Activated naive CD4-positive, alpha-beta T cell treated with Interleukin-2 at 50 U/mL for 16 hours (primary cell): ENCODE measurements at regions not wholly inside any gene's neighbourhood (a gene's known extent, or its start where the extent isn't known, plus 50 kb on each side); places are given as distances from the start of the nearest gene placed in this dataset.
A peak's percentile ranks its signal among the peaks of the same experiment; 100 is the strongest.

Experiments used
- DNase-seq: peaks from one replicate; pipeline ENCODE4 v3.0.0-alpha.2; 2020

- DNase-seq, result peak; percentile 47
Measured at GRCh38 chr22:45096256-45096907, 67.3 kb upstream of the NUP50 start.

- no peak for DNase-seq
Measured at GRCh38 chr22:45097061-45097460, 66.7 kb upstream of the NUP50 start.

- DNase-seq, result no peak
Measured at GRCh38 chr22:45098056-45098455, 65.7 kb upstream of the NUP50 start.

- DNase-seq, result no peak
Measured at GRCh38 chr22:45099961-45100360, 63.8 kb upstream of the NUP50 start.

GRCh38 chr22:45101515-45102227 lies 62.1 kb upstream of the NUP50 start:
- DNase-seq, result peak; percentile 19

- no peak for DNase-seq
Measured at GRCh38 chr22:45102896-45103420, 60.8 kb upstream of the NUP50 start.

- DNase-seq, result no peak
Measured at GRCh38 chr22:45103756-45104155, 60.0 kb upstream of the NUP50 start.

GRCh38 chr22:45104313-45104712 lies 59.4 kb upstream of the NUP50 start:
- no peak for DNase-seq

GRCh38 chr22:45105281-45105702 lies 58.4 kb upstream of the NUP50 start:
- no peak for DNase-seq

- no peak for DNase-seq
Measured at GRCh38 chr22:45107671-45108070, 56.1 kb upstream of the NUP50 start.

- no peak for DNase-seq
Measured at GRCh38 chr22:45112136-45112879, 51.4 kb upstream of the NUP50 start.
